ENCODE measurements at regions not wholly inside any gene's neighbourhood (a gene's known extent, or its start where the extent isn't known, plus 50 kb on each side); places are given as distances from the start of the nearest gene placed in this dataset.

DNA sequence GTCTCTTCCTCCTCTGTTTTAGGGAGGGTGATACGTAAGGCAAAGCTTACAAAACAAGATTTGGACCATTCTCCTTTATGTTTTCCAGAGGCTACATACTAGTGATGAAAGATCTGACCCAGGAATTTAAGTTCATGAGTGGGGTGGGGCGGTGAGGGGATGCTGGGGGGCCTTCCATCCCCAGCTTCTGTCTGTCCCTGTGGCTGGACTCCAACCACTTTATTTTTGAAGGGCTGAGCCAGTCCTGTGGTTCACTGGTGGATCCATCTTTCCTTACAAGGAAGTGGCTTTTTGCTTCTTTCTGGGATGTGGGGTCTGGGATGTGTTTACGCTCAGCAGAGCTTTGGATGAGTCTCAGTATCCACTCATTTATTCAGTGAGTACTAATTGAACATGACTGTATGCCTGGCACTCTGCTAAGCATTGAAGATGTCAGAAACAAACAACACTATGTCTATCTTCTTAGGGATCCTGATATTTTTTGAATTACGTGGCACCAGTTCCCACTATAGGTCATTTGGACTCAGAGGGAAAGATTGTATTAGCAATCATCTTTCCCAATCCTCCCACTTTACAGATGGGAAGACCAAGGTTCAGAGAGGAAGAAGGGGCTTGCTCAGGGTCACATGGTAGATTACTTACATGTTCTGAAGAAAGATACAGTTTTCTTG lies 291.8 kb upstream of the TBX3 start:
- TF ChIP-seq, protein P1, sequence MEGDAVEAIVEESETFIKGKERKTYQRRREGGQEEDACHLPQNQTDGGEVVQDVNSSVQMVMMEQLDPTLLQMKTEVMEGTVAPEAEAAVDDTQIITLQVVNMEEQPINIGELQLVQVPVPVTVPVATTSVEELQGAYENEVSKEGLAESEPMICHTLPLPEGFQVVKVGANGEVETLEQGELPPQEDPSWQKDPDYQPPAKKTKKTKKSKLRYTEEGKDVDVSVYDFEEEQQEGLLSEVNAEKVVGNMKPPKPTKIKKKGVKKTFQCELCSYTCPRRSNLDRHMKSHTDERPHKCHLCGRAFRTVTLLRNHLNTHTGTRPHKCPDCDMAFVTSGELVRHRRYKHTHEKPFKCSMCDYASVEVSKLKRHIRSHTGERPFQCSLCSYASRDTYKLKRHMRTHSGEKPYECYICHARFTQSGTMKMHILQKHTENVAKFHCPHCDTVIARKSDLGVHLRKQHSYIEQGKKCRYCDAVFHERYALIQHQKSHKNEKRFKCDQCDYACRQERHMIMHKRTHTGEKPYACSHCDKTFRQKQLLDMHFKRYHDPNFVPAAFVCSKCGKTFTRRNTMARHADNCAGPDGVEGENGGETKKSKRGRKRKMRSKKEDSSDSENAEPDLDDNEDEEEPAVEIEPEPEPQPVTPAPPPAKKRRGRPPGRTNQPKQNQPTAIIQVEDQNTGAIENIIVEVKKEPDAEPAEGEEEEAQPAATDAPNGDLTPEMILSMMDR (IDR thresholded peaks at IDR 0.05) = no peak
- Histone ChIP-seq H3K4me1 (ENCODE audit: control insufficient read depth in 1 of 2, insufficient read depth in 1 of 2, low read depth in 1 of 2, low read length in 1 of 2) (no peaks in the 10 kb centered on the region), H3K27ac (no peak overlapping the region), H3K27me3 (no peaks in the 10 kb centered on the region), H3K9me3 (no peaks in the 10 kb centered on the region), H3K4me3 (ENCODE audit: low read depth in 1 of 2, low read length in 1 of 2) (no peak overlapping the region), H3K36me3 (no peaks in the 10 kb centered on the region)

DNA sequence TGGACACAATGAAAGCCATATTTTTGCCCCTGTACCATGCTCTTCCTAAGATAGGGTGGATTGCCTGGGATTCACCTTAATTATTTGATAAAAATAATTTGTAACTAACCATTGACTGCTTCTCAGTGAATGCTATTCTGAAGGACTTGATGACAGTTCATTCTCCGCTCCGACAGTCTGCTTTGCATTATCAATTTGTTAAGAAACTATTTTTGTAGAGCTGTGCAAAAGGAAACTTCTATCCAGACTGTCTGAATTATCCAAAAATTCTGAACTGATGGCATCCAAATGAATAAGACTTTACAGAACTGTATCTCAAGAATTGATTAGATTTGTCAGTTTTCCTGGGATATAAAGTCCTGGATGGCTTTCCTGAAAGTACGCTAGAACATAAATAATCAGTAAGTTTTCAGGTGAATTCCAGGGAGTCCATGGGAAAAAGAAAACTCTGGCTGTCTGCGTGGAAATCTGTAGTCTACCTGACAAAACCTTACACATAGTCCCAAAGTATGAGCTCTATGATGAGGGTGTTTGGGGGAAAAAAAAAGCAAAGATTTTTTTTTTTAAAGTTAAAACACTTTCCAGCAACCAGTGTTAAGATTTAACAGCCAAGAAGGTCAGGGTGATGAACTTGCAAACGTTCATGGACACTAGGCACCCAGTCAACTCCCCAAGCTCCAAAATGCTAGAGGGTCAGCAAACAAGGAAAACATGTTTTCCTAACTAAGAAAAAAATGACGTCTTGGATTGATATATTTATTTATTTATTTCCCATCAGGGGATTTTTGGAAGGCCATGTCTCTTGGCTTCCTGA lies 291.1 kb upstream of the TBX3 start:
- no peaks in the 10 kb centered on the region for H3K36me3 ChIP-seq
- no peak overlapping the region for H3K4me3 ChIP-seq (ENCODE audit: low read depth in 1 of 2, low read length in 1 of 2)
- no peaks in the 10 kb centered on the region for H3K9me3 ChIP-seq
- TF ChIP-seq, protein P1 (IDR thresholded peaks at IDR 0.05) = no peak
- H3K4me1 ChIP-seq (ENCODE audit: control insufficient read depth in 1 of 2, insufficient read depth in 1 of 2, low read depth in 1 of 2, low read length in 1 of 2) = no peaks in the 10 kb centered on the region
- no peaks in the 10 kb centered on the region for H3K27me3 ChIP-seq
- H3K27ac ChIP-seq = no peak overlapping the region

GRCh38 chr12:114974333-114974732 lies 290.4 kb upstream of the TBX3 start:
- Histone ChIP-seq H3K4me3 (ENCODE audit: low read depth in 1 of 2, low read length in 1 of 2) (no peak overlapping the region), H3K27me3 (no peaks in the 10 kb centered on the region), H3K27ac (no peak overlapping the region), H3K9me3 (no peaks in the 10 kb centered on the region), H3K4me1 (ENCODE audit: control insufficient read depth in 1 of 2, insufficient read depth in 1 of 2, low read depth in 1 of 2, low read length in 1 of 2) (no peaks in the 10 kb centered on the region), H3K36me3 (no peaks in the 10 kb centered on the region)
- TF ChIP-seq, protein P1 (IDR thresholded peaks at IDR 0.05) = no peak

- no peaks in the 10 kb centered on the region for H3K36me3 ChIP-seq
- H3K9me3 ChIP-seq = no peaks in the 10 kb centered on the region
- no peak overlapping the region for H3K4me3 ChIP-seq (ENCODE audit: low read depth in 1 of 2, low read length in 1 of 2)
- TF ChIP-seq, protein P1 (IDR thresholded peaks at IDR 0.05) = no peak
- no peak overlapping the region for H3K27ac ChIP-seq
- H3K4me1 ChIP-seq (ENCODE audit: control insufficient read depth in 1 of 2, insufficient read depth in 1 of 2, low read depth in 1 of 2, low read length in 1 of 2) = no peaks in the 10 kb centered on the region
- no peaks in the 10 kb centered on the region for H3K27me3 ChIP-seq
Observed at GRCh38 chr12:114968727-114969126, 284.8 kb upstream of the TBX3 start.

DNA sequence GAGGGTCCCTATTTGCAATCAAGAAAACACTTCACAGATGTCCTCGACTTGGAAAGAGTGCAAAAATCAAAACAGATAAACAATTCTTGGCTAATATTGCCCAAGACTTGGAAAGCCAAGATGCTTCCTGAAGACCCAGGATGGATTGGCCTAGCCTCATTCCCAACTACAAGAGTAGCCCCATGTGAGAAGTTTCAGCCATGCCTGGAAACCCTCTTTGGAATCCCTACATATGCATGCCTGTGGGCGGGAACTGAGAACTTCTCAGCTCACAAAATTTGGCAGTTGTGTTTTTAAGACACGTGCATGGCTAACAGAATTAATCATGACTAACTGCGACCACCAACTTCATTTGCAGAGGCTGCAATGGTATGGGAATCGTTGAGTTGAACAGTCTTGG lies 283.2 kb upstream of the TBX3 start:
- H3K36me3 ChIP-seq = no peaks in the 10 kb centered on the region
- H3K4me3 ChIP-seq (ENCODE audit: low read depth in 1 of 2, low read length in 1 of 2) = no peak overlapping the region
- no peak overlapping the region for H3K27ac ChIP-seq
- H3K27me3 ChIP-seq = no peaks in the 10 kb centered on the region
- no peaks in the 10 kb centered on the region for H3K9me3 ChIP-seq
- H3K4me1 ChIP-seq (ENCODE audit: control insufficient read depth in 1 of 2, insufficient read depth in 1 of 2, low read depth in 1 of 2, low read length in 1 of 2) = no peaks in the 10 kb centered on the region
- TF ChIP-seq, protein P1 (IDR thresholded peaks at IDR 0.05) = no peak
